HG02642 (cell line): ENCODE measurements at regions not wholly inside any gene's neighbourhood (a gene's known extent, or its start where the extent isn't known, plus 50 kb on each side); places are given as distances from the start of the nearest gene placed in this dataset.
"Not testable (repeated sequence)": the region's sequence is repeated elsewhere in the genome, so short reads cannot be mapped to it uniquely, and the experiment has no call there.

Source experiments
- ATAC-seq: cut with Tn5 transposase; IDR thresholded peaks from one replicate; pipeline ENCODE4 v1.9.1; 2021; ENCODE audit warnings: mild to moderate bottlenecking; ENCODE audit not compliant: unreplicated experiment, poor library complexity

- ATAC-seq, result no peak
Measured at GRCh38 chr3:193943851-193944517, 192.0 kb upstream of the HES1 start.

- no peak for ATAC-seq
Measured at GRCh38 chr3:193944518-193944884, 191.4 kb upstream of the HES1 start.

GRCh38 chr3:193945143-193945542 lies 190.8 kb upstream of the HES1 start:
- ATAC-seq, result no peak

GRCh38 chr3:193946945-193947344 lies 189.0 kb upstream of the HES1 start:
- no peak for ATAC-seq

GRCh38 chr3:193947596-193947995 lies 188.4 kb upstream of the HES1 start:
- no peak for ATAC-seq

GRCh38 chr3:193948459-193948858 lies 187.5 kb upstream of the HES1 start:
- no peak for ATAC-seq

GRCh38 chr3:193951859-193952258 lies 184.1 kb upstream of the HES1 start:
- ATAC-seq, result no peak

- no peak for ATAC-seq
Measured at GRCh38 chr3:193954752-193955151, 181.2 kb upstream of the HES1 start.

- no peak for ATAC-seq
Measured at GRCh38 chr3:193955719-193956118, 180.2 kb upstream of the HES1 start.

GRCh38 chr3:193959861-193960260 lies 176.1 kb upstream of the HES1 start:
- no peak for ATAC-seq

- no peak for ATAC-seq
Measured at GRCh38 chr3:193960487-193961274, 175.3 kb upstream of the HES1 start.

GRCh38 chr3:193962986-193963685 lies 172.8 kb upstream of the HES1 start:
- no peak for ATAC-seq

- ATAC-seq, result no peak
Measured at GRCh38 chr3:193963808-193964516, 172.0 kb upstream of the HES1 start.

- no peak for ATAC-seq
Measured at GRCh38 chr3:193964517-193964880, 171.4 kb upstream of the HES1 start.

GRCh38 chr3:193968380-193968974 lies 167.5 kb upstream of the HES1 start:
- no peak for ATAC-seq

- not testable (repeated sequence) for ATAC-seq
Measured at GRCh38 chr3:193970131-193970772, 165.7 kb upstream of the HES1 start.

GRCh38 chr3:193970773-193971206 lies 165.2 kb upstream of the HES1 start:
- peak; percentile 30 for ATAC-seq

- ATAC-seq, result peak; percentile 73
Measured at GRCh38 chr3:193971261-193971751, 164.6 kb upstream of the HES1 start.

GRCh38 chr3:193971966-193972365 lies 164.0 kb upstream of the HES1 start:
- ATAC-seq, result no peak

GRCh38 chr3:193972832-193973231 lies 163.1 kb upstream of the HES1 start:
- ATAC-seq, result no peak
